HG03521 (cell line): ENCODE measurements at regions not wholly inside any gene's neighbourhood (a gene's known extent, or its start where the extent isn't known, plus 50 kb on each side); places are given as distances from the start of the nearest gene placed in this dataset.
"Not testable (repeated sequence)": the region's sequence is repeated elsewhere in the genome, so short reads cannot be mapped to it uniquely, and the experiment has no call there.

Experiments used
- ATAC-seq: cut with Tn5 transposase; IDR thresholded peaks from one replicate; pipeline ENCODE4 v1.9.1; 2021; ENCODE audit warnings: mild to moderate bottlenecking, moderate library complexity; ENCODE audit not compliant: unreplicated experiment

DNA sequence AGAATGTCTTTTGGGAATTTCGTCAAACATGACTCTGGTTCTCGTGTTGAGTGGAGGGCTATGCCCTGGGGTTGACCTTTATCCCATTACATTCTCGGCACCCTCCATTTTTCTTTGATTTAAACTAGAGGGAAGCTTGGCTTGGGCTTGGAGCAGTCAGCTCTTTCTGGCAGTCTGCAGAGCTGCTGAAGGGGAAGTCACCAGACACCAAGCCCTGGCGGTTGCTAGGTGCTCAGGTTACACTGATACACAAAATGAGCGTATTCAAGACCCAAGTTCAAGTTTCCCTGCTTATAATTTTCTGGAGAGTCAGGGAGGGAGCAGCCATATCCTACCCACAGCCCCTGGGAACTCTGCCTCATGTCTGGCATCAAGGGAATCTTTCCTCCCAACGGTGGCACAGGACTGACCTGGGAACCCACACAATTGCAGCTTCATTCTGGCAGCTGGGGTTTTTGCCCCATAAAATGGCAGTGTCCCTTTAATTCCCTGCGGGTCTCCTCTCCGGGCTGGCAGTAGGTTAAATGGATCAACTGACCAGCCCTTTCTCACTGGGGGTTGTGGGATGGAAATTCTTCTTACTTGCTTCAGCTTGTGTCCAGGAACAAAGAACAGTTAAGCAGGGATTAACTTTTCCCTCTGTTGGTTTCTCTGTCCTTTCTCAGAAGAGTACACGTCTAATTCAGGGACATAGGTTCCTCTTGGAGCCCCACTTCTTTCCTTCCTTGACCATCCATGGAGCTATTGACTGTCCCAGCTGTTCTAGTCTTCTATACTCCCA lies 110.0 kb upstream of the DLG1 start:
- ATAC-seq = no peak

DNA sequence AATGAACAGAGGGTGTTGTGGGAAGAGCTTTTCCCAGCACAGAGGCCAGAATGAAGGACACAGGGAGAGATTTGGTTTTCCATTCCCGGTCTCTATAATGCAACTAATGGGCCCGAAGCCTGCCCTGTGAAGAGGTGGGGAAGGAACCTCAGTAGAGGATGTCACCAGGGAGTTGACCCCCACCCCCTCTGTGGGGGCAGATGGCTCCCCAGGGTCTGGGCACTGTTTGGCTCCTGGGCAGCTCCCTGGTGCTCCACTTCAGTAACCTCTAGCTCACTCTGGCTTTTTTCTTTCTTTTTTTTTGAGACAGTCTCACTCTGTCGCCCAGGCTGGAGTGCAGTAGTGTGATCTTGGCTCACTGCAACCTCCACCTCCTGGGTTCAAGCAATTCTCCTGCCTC lies 109.1 kb upstream of the DLG1 start:
- no peak for ATAC-seq

DNA sequence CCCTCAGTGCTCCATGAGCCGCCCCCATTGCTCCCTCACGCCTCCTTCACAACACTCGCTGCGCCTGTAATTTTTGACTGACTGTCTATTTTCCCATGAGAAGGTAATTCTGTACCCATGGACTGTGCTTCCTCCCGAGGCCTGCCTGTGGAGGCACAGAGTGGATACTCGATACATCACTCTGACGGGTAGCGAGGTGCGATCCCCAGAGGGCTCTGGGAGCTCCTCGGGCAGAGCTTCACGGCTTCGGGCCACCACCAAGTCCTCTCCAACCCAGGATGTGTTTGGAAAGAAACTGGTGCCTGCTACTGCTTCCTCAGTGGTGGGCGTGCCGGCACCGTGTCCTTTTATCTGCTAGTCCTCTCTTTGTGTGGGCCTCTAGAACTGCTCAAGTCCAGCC lies 108.6 kb upstream of the DLG1 start:
- no peak for ATAC-seq

DNA sequence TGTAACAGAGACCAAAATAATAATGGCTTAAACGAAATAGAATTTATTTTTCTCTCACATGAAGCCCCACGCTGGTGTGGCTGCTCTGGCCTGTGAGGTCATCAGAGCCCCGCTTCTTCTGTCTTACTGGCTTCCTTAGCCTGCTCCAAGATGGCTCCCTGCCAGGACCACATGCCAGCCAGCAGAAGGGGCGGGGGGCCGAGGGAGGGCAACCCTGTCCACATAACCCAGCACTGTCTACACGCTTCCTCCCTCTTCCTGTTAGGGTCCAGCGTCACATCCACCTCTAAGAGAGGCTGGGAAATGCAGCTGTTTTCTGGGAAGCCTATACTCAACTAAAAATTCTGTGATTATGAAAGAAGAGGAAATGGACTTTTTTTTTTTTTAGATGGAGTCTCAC lies 107.9 kb upstream of the DLG1 start:
- no peak for ATAC-seq

DNA sequence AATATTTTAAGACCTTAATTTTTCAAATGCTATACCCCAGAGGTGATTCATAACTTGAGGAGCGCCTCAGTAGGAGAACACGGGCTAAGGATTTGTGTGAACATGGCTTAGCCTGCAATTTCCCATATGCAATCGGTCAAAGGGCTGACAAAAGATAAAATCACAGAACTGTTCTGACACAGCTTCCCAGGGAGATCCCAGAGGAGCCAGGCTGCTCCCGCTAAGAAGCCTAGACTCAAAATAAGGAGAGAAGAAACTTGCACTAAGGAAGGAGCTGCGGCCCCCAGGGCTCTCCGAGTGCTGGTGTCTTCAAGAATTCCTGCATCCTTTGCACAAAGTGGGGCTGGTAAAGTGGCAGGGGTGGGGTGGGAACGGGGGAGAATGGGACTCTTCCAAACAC lies 106.3 kb upstream of the DLG1 start:
- ATAC-seq = no peak

DNA sequence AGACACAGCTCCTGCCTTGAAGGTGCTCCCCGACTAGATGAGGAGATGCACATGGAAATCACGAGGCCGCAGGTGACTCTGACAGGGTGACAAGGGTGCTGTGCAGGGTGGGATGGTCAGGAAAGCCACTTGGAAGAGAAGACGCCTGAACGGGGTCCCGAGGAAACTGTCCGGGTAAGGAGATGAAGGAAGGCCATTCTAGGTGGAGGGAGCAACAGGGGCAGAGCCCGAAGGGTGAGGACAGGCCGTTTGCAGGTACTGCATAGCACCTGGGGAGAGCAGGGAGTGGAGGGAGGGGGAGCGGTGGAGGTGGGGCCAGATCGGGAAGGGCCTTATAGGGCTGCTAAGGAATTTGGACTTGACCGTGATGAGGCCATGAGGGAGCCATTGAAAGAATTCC lies 105.6 kb upstream of the DLG1 start:
- ATAC-seq = no peak

DNA sequence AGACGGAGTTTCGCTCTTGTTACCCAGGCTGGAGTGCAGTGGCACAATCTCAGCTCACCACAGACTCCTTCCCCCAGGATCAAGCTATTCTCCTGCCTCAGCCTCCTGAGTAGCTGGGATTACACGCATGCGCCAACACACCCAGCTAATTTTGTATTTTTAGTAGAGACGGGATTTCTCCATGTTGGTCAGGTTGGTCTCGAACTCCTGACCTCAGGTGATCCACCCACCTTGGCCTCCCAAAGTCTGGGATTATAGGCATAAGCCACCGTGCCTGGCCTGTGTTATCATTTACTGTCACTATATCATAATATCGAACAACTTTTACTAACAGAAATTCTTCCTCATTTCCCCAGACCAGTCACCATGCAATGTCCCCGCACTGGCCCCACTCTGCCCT lies 104.0 kb upstream of the DLG1 start:
- not testable (repeated sequence) for ATAC-seq

DNA sequence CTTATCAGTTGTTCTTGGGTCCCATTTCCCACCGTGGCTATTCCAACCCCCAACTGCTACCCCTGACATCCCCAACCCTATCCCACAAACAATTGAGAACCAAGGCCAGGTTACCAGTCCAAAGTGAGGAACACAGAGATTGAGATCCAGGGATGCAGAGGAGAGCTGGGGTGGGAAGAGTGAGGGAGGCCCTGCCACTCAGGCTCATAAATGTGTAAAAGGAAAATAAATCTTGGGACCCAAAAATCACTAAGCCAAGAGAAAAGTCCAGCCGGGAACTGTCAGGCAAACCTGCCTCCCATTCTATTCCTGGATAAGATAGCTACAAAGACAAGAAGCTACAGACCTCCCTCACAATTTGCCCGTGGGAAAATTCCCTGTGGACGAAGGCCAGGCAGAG lies 101.1 kb upstream of the DLG1 start:
- no peak for ATAC-seq

DNA sequence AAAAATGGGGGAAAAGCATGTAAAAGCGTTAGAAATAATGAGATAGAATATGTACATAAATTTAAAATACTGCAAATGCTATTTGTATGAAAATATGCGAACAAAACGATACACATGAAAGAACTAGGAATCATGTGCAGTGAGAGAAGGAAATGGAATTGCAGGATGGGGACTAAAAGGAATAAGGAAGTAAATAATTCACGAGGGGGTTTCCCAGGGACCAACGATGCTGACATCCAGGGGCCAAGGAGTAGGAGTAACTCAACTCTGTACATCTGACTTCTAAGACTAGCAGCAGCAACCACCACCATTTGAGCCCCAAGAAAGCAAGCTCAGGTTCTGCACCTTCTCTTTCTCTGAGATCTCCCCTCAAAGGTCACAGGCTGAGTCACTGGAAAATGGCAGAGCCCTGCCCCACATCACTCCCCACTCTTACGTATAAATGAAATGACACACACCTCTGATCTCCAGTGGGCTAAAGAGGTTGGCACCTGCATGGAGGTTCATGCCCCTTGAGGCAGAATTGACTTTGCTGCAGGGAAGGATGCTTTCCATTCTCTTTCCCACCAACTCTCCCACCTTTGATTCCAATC lies 100.0 kb upstream of the DLG1 start:
- no peak for ATAC-seq

DNA sequence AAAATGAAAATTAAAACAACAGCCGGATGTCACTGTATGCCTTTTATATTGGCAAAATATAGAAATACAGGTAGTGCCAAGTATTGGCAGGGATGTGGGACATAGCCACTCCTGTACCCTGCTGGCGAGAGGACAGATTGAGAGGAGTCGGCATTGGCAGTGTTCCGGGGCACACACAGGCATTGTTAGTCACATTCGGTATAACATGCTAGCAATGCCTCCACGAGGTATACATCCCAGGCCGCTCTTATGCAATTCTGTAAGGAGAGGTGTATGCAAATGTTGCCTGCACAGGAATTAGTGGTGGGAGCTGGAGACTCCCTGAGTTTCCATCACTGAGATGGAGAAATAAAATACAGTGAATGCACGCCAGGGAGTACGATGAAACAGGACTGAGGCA lies 99.4 kb upstream of the DLG1 start:
- ATAC-seq = no peak

DNA sequence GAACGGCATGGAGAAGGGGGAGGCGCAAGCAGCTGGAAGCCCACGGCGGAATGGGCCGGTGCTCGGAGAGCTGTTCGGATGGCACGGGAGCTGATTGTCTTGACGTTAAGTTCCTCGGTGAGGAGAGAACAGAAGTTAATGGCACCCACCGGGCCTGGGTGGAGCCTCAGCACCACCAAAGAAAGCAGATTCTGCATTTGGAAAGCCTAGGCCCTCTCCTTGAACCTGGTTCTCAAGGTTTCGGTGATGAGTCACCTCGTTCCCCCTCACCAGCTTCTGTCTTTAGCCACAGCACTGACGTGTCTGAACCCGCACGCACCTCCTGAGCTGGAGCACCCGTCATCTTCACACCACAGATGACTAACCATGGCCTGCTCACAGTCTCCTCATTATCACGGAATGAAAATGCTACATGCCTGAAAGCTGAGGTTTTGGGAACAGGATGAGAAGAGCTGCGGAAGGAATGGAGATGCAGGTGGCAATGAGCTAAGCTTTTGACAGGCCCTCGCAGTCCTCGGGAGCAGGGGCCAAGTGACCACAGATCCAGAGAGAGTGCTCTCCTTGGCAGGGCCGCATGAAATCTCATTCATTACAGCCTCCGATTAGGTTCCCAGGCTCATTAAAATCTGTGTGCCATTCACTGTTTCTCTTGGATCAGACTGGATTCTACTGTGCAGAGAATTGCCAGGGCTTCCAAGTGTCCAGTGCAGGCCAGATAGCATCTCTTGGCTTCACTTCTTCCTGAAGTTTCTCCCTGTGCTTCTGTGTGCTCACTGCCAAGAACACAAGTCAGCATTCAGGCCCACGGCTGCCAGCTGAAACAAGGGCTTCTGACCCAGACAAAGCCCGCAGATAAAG lies 96.3 kb upstream of the DLG1 start:
- peak; percentile 87 for ATAC-seq

DNA sequence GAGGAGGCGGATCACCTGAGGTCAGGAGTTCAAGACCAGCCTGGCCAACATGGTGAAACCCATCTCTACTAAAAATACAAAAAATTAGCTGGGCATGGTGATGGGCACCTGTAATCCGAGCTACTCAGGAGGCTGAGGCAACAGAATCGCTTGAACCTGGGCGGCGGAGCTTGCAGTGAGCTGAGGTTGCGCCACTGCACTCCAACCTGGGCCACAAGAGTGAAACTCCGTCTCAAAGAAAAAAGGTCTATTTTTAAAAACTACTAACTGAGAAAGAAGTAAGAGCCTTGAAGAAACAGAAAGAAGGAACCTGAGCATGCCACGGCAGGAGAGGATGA lies 95.7 kb upstream of the DLG1 start:
- ATAC-seq = not testable (repeated sequence)

DNA sequence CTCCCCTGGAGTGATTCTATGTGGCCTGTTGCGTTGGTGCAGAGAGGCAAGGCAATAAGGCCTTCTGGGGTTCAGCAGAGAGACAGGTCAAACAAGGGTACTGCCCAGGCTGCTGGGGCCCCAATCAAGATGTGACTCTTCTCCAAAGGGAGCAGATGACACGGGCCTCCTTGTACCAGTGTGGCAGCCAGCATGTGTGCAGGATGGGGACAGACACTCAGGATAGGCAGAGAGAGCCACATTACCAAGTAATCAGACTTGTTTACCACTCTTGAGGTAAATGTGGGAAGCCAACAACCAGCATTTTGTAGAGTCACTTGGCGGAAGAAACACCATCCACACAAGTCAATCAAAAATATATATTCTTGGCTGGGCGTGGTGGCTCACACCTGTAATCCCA lies 95.3 kb upstream of the DLG1 start:
- no peak for ATAC-seq

DNA sequence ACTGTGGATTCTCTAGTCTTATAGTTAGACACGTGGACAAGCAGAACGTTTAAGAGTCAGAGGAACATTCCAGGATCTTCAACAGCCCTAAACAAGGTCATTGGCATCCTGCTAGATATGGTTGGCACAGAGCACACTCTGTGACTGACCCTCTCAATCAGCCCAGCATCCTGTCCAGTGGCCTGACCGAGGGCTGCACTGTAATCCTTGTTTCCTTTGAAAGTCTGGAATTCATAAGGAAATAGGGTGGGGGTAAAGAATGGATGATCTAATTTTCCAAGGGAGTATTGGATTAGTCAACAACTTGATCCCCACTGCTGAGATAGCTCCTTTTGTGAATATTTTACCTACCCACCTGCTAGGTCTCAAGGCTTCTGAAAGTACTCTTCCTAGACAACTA lies 94.5 kb upstream of the DLG1 start:
- ATAC-seq = no peak

DNA sequence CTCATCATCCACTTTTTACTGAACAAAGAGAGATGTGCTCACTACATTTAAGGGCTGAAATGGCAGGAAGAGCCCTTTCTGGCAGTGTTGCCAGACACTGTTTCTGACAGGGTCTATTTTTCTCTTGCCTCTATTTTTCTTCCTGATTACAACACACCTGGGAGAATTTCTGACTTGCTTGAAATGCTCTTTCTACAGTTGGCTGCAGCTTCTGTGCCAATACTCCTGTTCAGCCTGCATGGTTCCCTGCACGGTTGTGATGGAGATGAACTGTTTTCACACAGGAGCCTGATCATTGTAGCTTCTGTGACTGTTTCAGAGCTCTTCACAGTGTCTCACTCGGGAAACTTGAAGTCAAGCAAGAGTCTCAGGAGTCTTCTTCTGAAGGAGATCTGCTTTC lies 83.0 kb upstream of the DLG1 start:
- ATAC-seq = no peak

DNA sequence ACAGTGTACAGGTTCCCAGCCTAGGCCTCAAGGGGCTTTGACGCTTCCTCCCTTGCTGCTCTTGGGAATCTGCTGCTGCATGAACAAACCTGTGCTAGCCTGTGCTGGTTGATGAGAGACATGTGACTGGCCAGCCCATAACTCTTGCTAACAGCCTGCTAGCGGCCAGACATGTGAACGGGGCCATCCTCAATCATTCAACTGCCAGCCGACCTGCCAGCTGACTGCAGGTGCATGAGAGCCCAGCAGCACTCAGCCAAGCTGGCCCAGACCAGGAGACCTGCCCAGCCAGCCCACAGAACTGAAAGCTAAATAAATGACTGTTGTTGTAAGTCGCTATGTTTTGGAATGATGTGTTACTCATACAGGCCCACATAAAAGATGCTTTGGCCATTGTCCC lies 82.4 kb upstream of the DLG1 start:
- ATAC-seq = no peak

DNA sequence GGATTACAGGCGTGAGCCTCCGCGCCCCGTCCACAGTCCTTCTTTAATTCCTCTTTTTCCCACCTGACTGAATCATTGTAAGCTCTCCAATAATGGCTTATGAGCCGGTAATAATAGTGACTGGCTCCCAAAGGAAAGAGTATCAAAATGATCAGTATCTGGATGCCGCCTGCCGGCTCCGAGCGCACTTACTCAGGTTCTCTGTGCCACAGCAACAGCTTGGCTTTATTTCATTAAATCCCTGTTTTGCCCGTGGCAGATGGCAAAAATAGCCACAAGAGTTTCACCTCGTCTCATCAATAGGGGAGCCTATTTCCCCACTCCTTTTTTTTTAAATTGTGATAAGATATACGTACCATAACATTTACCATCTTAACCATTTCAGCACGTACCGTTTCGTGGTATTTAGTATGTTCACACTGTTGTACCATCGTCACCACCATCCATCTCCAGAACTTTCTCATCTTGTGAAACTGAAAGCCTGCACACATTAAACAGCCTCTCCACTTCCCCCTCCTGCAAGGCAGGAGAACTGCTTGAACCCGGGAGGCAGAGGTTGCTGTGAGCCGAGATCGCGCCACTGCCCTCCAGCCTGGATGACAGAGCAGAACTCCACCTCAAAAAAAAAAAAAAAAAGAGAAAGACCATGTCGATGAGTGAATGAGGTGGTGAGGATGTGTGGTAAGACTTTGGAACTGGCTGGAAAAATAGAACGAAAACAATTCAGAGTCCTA lies 80.7 kb upstream of the DLG1 start:
- no peak for ATAC-seq

DNA sequence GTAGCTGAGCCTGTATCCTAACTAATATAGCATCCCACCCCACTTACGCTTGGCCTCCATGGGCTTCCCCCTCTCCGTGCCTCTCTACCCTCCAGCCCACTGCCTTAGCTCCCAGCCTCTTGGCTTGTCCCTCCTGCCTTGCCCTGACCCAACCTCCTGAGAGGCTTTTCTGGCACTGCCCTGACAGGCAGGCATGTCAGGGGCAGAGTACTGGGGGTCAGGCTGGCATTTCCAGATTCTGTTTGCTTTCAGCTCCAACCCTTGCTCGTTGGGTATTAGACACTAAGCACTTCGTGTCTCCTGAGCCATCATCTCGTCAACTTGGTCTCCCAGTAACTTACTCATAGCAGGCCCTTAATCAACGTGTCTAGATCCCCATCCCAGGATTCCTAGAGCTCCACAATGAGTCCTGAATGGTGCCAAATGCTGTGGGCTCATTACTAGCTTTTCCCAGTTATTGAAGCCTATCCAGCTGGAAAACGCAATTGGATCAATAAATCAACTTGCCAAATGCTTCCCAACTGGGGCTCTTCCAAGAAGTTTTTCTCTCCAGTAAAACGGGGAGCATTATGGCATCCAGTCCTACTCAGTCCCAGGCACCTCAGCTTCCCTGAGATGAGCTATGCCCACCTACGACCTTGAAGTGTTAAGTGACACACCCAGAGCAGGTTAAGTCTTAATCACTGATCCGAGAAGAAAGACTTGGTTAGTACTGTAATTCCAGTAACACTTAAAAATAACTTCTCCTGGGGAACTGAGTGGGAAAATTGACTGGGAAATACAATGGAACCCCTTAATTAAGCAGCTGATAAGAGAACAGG lies 78.5 kb upstream of the DLG1 start:
- no peak for ATAC-seq

DNA sequence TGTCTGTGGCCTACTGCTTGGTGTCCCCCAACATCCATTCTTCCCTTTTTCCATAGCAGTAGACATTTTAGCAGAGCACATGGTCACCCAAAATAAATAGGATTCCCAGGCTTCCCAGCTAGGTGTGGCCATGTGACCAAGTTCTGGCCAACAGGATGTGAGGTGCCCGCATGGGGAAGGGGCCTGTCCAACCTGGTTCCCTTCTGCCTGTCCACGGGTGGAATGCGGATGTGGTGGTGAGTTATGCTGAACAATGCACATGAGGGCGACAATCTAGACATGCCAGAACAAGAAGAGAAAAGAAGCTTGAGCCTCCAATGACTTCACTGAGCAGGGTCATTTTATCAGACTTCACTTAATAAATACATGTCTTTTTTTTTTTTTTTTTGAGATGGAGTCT lies 77.6 kb upstream of the DLG1 start:
- ATAC-seq = no peak

DNA sequence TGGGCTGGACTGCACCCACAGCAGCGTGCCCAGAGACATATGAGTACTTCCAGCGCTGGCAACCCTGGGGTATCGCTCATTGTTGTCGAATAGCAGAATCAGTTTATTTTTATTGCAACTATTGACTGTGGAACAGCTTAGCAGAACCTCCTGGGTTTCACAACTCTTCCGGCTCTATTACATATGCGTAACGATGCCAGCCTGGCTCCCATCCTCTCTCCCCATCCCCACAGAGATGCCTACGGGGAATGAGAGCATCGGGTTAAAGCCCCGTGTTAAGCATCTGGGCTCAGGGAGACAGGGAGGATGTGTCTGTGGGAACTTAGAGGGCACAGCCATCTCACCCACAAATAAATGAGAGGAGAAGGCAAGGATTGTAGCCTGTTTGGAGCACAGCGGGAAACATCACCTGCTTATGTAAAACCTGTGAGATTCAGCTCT lies 76.6 kb upstream of the DLG1 start:
- ATAC-seq = no peak

DNA sequence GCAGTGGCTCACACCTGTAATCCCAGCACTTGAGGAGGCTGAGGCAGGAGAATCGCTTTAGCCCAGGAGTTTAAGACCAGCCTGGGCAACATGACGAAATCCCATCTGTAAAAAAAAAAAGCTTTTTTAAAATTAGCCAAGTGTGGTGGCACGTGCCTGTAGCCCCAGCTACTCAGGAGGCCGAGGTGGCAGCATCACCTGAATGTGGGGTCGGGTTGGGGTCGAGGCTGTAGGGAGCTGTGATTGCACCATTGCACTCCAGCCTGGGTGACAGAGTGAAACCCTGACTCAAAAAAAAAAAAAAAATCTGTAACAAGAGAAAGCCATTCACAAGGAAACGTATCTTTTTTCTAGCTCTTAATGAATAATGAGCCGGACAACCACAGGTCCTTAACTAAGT lies 74.7 kb upstream of the DLG1 start:
- no peak for ATAC-seq
